GM19328 (cell line): ENCODE measurements at regions not wholly inside any gene's neighbourhood (a gene's known extent, or its start where the extent isn't known, plus 50 kb on each side); places are given as distances from the start of the nearest gene placed in this dataset.

Experiments
- ATAC-seq: cut with Tn5 transposase; IDR thresholded peaks from one replicate; pipeline ENCODE4 v1.9.1; 2021; ENCODE audit warnings: mild to moderate bottlenecking, moderate library complexity; ENCODE audit not compliant: unreplicated experiment

DNA sequence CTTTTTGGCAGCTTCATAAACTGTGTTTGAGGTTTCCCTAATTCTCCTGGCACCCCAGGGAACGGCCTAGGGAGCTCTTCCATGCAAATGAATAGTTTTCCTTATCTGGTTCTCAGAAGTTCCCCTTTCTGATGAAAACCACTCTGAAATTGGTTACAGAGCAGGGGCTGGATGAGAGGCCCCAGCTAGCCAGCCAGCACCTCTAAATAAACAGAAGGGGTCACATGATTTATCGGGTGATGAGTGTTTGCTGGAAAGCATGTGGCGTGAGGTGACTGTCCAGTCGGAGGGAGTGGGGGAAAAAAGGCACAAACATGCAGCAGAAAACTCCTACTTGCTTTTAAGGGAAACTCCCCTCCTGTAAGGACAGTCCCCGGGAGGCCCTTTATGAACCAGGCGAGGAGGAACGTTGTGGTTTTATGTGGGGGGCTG, 261.2 kb upstream of the ANKRD55 start:
- no peak for ATAC-seq

DNA sequence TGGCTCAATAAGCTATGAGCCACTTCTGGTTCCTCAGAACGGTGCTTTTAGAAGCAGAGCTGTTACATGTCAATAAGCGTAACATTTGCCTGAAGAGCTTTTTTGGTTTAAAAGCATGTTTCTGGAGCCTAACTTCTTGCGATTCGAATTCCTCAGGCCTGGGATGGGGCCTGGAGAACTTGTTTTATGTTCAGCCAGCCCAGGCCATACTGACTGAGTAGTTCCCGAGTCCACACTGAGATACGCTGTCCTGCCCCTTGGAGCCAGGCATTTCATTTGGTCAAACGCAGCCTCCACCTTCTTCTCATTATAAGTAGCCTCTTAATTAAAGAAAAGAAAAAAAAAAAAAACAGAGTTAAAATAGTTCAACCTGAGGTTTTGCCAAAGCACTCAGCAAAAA, 260.6 kb upstream of the ANKRD55 start:
- ATAC-seq: no peak

DNA sequence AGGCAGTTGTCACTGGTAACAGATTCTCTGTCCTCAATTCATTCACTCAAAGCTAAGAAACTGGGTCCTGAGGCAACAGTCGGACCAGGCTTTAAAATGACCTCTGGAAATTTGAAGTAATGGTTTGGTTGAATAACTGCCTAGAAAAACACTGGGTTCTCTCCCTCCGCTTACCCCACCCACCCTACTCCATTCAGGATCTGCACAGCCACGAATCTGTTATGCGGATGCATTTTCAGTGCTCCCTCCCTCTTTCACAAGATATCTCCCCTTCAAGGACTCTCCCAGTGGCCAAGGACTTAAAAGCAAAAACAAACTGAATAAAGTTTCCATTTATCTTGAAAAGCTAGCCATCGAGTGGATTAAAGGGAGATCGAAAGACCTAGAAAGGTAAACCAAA, 260.2 kb upstream of the ANKRD55 start:
- ATAC-seq: no peak

DNA sequence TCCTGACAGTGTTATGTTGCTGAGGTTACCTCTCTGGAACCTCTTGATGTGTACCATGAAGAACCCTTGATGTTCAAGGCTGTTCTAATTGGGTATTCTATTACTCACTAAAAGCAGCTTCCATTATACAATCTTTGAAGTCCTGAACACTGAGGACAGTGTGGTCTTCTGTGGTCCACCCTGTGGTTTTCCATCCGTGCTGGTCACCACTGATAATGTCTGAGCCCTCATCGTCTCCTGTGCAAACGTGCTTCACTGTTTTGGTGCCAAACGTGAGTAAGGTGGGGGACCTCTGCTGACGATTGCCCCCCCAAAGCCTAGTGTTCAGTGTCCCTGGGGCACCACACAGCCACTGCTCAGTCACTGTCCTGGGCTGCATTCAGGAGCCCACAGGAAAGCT, 259.7 kb upstream of the ANKRD55 start:
- no peak for ATAC-seq

DNA sequence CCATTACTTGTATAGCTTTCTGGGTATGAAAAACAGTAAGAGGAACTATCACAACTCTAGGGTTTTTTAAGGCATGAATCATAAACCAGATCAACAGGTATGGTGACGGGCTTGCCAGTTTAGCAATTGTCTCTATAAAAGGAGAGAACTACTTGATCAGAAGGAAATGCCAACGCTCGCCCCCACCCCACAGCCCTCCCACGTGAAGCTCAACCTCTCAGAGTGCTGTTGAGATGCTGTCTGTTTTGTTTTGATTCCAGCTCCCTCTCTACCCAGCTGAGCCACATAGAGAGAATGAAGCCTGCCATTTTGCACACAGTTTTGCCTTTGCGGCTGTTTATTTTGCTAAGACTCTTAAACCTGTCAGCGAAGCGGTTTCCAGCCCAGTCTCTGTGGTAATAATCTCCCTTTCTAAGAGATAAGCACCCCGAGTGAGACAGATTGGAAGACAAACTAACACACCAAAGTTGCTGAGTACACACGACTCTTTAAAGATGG, 257.9 kb upstream of the ANKRD55 start:
- ATAC-seq: no peak

DNA sequence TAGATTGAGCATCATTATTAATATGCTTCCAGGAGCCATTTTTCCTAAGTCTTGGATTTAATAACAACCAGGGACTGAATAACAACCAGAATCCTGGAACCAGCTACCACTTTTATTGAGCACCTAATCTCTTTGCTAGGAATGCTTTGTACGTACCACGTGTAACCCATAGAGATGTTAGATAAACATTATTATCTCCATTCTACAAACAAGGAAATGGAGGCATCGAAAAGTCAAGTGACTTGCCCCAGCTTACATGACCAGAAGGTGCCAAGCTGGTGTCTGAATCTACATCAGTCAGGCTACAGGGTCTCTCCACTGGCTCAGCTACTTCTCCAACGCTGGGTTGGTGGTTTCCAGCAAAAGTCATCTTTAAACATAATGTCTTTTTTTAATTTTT, 256.1 kb upstream of the ANKRD55 start:
- ATAC-seq: no peak

DNA sequence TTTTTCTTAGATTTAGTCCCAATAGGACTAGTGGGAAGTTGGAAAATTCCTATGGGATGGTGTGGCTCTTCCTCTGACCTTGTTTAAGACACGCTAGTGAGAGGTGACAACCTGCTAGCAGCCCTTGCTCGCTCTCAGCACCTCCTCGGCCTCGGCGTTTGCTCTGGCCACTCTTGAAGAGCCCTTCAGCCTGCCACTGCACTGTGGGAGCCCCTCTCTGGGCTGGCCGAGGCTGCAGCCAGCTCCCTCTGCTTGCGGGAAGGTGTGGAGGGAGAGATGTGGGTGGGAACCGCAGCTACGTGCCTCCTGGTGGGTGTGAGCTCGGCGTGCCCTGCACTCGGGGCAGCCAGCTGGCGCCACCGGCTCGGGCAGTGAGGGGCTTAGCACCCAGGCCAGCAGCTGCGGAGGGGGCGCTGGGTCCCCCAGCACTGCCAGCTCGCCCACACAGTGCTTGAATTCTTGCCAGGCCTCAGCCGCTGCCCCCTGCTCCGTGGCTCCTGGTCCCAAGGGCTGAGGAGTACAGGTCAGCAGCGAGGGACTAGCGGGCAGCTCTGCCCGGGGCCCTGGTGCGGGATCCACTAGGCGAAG, 254.5 kb upstream of the ANKRD55 start:
- ATAC-seq: no peak

DNA sequence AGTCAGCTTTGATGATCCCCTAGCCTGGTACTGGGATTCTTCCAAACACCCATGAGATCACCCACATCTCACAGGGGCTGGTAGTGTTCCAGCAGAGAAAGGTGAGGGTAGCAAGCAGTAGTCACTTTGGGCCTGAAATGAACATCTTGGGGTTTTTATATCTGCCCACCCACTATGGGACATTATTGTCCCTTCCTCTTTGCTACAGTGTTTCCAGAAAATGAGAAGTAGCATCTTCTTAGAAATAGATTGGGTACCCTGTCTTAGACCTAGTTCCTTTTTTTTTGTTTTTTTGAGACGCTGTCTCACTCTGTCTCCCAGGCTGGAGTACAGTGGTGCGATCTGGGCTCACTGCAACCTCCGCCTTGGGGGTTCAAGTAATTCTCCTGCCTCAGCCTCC, 249.2 kb upstream of the ANKRD55 start:
- no peak for ATAC-seq

DNA sequence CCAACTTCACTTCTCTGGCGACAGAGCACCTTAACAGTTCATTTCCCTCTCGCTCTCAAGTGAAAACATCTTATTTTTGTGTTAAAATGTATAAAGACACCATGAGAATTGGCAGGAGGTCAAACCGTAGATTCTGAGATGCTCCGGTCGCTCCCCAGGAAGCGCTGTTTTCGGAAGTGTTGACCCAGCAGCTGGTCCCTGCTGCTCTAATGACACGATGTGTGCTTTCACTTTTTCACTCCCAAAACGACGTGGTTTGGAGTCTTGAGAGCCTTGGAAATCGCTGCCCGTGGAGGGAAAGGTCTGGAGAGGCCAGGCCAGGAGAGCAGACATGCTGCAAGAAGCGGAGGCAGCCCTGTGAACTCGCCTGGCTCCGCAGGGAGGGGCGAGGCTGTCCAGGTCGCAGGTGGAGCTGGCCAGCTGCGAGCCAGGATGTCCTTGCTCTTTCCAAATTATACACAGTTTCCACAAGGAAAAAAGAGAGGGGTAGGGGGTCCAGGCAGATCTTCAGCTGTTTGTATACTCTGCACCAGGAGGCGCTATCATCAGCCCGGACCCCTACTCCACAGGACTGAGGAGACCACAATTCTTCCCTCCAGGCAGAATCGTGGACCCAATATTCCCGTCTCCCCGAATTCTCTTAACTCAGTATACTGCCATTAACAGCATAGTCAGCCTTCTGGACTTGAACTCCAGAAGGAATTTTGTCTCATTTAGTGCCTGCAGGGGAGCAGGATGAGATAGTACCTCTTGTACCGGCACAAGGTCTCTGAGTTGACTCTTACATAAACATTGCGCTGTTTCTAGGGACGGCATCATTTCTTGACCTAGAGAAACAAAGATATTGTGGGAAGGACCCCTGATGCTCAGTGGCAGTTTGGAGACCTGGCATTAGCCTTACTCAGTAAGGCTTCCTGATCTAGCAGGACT, 248.6 kb upstream of the ANKRD55 start:
- ATAC-seq: no peak

DNA sequence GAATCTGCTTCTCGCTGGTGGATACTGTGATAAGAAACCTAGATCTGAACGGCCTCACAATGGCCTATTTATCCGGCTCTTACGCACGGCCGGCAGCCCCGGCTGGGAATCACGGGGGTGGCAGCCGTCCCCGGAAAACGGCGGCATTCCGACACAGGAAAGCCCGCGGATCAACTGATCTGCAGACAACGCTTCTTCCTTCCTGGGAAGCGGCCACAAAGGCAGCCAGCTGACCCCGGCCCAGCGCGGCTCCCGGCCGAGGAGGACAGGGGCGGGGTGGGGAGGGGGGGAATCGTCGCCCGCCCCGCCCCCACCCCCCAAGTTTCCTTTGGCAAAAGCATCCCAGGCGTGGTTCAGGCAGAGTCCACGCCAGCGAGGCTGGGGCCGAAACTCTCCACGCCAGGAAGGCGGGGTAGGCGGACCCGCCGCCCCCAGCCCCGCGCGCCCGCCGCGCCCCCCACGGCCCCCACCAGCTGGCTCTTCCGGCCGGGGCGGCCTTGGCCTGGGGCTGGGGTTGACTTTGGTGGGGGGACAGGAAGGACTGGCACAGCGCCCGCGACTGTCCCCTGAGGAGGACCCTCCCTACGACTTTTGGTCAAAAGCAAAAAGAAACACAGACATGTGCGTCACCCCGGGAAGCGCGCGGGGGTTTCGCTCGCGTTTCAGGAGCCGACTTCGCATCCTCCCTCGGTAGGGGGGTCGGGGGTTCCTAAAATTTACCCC, 247.7 kb upstream of the ANKRD55 start:
- ATAC-seq: no peak

DNA sequence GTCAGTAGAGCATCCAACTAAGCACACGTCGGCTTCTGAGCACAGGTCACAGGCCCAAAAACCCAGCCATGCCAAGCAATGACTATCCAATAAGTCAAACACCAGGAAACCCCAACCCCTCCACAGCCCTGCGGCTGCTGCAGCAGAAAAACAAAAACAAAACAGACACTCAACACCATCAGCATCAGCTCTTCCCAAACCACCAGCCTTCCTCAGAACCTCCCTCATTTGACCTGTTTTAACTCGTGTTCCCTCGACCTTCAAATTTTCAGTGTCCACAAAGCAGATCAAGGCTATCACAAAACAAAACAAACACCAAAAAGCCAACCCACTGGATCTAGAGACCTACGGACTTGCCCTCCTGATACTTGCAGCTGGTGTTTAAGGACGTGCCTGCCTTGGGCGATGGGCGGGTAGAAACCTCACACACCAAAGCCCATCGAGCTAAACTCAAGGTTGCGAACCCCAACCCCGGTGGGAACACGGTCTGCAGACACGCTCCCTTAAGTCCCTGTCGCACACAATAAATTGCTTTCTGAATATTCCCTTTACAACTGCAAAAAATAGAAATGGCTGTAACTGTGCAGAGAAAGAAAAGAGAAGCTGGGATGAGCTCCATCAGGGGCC, 247.1 kb upstream of the ANKRD55 start:
- no peak for ATAC-seq

DNA sequence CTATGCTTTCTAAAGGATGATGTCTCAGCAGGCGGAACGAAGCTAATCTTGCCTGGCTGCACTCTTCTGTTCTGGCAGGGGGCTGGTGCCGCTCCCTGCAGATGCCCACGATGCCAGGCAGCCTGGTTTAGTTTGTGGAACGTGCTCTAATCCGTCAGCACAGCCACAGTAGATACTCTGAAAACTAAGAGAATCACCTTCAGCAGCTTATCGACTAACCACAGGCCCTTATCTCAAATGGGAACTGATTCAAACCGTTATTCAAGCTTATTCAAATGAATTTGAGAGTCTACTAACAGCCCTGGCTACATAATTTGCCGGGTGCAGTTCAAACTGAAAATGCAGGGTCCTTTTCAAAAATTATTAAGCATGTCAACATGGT, 246.6 kb upstream of the ANKRD55 start:
- no peak for ATAC-seq

DNA sequence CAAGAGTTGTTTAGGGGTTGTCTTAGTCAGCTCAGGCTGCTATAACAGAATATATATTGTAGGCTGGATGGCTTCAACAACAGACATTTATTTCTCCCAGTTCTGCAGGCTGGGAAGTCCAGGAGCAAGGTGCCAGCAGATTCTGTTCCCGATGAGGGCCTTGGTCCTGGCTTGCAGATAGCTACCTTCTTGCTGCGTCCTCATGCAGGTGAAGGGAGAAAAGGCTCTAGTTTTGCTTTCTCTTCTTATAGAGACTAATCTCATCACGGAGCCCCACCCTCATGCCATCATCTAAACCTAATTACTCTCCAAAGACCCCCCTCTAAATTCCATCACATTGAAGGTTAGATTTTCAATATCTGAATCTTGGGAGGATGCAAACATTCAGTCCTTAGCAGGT, 246.0 kb upstream of the ANKRD55 start:
- ATAC-seq: no peak

DNA sequence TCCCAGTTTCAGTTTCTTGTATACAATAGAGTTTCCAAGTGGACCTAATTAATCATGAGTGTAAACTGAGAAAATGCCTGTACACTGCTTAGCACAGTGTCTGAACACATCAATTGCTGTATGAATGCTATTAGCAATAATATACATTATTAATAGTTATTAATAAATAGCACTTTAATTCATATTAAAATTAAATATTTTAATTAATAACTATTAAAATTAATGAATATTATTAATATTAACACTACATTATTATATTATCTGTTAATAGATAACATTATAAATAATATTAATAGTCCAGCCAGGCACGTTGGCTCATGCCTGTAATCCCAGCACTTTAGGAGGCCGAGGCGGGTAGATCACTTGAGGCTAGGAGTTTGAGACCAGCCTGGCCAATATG, 244.9 kb upstream of the ANKRD55 start:
- ATAC-seq: no peak

DNA sequence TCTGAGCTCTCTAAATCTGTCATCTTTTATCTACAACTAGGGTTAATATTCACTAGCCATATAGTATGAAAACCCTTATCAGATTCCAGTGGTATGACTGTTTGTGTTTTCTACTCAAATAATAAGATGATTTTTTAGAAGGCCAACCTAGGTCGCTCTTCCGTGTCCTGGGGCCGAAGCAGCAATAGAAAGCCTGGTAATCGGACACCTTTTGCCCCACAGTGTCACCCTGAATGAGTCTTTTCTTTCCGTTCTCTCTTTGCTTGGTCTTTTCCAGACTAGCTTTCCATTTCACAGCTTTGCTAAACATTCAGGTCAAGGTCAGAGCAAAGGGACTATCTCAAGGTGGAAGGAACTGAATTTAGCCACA, 243.3 kb upstream of the ANKRD55 start:
- ATAC-seq: no peak

DNA sequence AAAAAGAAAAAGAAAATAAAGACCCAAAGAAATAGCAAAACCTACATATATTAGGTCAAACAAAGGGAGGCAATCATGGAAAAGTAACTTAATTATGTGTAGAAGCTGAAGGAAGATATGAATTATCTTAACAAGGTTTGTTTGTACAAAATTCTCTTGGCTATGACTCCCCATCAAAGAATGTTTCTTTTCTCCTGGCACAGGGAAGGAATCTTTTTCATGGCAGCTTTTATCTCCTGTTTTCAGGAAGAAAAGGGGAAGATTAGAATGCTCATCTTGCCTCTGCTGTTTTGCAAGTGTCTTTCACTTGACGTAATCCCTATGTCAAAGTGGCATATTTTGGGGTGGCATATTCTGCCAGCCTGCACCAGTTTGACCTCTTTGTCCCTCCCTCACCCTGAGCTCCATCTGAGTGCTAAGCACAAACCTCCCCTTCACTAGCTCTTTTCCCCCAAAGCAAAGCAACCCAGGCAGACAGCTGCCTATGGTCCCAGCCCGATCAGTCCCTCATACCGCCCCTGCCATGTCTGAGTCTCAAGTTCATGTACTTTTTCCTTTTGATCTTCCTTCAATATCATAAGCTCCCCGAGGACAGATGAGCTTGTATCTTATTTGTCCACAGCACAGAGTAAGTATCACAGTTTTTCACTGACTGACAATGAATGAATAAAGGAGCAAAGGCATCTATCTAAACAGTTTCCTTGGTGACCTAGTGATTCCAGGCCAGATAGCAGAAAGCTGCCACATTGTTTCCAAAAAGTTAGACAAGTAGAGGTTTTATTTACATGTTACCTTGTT, 242.8 kb upstream of the ANKRD55 start:
- no peak for ATAC-seq

DNA sequence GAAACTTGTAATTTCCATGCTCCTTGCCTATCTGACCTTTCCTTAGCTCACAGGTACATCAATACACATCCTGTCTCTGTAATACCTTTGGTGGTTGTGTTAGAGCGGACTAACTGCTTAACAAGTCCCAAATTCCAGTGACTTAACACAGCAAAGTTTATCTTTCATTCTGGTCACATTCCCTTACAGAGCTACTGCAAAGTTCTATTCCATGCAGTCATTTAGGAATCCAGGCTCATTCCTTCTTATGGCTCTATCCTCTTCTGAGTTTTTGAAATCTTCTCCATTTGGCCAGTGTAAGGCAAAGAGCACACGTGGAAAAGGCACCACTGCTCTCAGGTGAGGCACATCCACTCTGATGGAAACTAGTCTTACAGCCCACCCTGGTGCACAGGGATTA, 238.6 kb upstream of the ANKRD55 start:
- ATAC-seq: no peak

DNA sequence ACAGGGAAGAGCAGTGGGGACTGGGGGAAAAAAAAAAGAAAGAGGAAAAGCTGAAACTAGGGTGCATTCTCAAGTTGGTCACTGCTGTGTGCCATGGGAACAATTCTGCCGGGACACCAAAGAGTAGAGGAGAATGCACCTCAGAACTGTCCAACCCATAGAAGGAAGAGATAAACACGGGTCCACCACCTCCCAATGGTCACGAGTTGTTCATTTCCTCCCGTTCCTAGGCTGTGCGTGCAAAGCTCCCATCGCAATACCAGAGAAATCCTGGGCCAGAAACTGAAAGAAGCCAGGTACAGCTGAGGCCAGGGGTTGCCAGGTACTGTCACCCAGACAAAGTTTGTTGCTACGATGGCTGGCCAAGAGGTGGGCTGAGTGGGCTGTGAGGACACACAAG, 236.9 kb upstream of the ANKRD55 start:
- no peak for ATAC-seq

DNA sequence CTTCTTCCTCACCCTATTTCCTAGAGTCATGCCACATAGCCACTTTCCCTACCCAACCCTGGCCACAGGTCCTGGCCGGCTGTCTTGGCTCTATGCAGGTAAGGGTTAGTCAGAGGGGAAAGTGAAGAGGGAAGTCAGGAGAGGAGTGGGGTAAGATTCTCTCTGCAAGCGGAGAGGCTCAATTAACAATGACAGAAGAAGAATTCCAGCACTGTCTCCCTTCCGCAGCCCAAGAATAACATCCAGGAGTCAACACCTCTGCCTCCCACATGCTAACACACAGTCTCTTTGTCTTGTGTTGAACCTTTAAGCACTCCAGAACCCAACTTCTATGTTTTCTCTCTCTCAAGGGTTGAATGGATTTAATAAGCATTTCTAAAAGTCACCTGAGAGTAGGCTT, 235.1 kb upstream of the ANKRD55 start:
- no peak for ATAC-seq

DNA sequence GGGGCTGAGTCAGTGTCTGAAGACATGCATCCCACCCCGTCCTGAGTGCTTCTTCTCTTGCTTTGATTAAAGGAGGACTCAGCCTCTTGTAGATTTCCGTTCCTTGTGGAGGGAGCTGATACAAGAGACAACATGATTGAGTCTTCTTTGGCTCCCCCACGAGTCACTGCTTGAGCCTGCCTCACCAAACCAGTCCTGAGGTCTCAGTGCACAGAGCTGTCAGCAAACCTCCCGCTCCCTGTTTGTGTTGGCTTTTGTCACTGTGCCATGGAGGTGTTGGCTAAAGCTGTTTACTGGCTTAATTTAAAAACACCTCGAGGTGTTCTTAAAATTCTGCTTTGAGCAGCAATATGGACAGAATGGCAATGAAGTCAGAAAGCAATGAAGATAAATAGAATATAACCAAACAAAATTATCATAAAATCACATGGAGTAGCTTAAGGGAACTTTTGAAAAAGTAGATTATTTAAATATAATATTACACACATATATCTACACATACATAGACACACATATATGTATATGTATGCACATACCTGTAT, 234.1 kb upstream of the ANKRD55 start:
- ATAC-seq: no peak
